GM19193 (cell line): ENCODE measurements at regions not wholly inside any gene's neighbourhood (a gene's known extent, or its start where the extent isn't known, plus 50 kb on each side); places are given as distances from the start of the nearest gene placed in this dataset.

Experiments
- POLR2A ChIP-seq: IDR thresholded peaks from 4 replicates; pipeline ENCODE4 v1.6.1; 2011; ENCODE audit not compliant: insufficient read depth, insufficient read length; ENCODE audit errors: extremely low read depth

DNA sequence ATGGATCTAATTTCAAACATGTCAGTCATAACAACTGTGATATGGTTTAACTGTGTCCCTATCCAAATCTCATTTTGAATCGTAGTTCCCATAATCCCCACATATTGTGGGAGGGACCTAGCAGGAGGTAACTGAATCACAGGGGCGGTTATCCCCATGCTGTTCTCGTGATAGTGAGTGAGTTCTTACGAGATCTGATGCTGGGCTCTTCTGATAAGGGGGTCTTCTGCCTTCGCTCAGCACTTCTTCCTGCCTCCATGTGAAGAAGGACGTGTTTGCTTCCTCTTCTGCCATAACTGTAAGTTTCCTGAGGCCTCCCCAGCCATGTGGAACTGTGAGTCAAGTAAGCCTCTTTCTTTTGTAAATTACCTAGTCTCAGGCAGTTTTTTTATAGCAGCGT is 138.0 kb upstream of the PCGF5 start:
- no peak for TF ChIP-seq POLR2A

DNA sequence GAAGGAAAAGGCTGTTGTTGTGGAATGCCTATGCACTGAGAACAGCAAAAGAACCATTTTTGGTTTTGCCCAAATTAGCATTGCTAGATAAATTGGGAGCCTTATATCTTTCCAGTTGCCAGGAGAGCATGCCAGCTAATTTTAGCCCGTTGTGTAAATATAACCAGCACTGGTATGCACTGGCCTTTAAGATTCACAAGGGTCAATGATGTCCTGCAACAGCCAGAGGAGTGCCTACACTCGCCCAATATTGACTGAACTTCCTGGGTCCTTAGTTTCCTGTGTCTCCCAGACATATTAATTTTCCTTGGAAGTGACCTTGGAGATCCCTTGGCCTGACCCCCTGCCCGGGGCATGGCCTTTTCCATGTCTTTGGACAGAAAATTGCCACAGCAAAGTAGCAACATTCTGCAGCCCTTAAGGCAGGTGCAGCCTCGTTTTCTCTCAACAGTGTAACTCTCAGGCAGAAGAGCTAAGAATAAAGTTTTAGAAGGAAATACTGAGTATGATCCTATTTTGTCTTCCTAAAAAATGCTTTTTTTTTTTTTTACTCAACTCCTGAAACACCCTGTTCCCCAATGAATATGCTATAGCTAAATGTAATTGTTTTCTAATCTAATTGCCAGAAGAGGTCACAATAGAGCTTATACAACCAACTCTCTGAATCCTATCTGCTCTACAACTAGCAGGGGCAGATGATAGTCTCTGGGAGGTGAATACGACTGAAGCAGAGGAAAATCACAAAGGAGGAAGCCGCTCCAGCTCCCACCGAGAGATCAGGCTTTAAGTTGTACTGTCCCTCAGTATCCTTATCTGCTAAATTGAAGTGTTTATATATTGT is 131.9 kb upstream of the PCGF5 start:
- TF ChIP-seq POLR2A: no peak

DNA sequence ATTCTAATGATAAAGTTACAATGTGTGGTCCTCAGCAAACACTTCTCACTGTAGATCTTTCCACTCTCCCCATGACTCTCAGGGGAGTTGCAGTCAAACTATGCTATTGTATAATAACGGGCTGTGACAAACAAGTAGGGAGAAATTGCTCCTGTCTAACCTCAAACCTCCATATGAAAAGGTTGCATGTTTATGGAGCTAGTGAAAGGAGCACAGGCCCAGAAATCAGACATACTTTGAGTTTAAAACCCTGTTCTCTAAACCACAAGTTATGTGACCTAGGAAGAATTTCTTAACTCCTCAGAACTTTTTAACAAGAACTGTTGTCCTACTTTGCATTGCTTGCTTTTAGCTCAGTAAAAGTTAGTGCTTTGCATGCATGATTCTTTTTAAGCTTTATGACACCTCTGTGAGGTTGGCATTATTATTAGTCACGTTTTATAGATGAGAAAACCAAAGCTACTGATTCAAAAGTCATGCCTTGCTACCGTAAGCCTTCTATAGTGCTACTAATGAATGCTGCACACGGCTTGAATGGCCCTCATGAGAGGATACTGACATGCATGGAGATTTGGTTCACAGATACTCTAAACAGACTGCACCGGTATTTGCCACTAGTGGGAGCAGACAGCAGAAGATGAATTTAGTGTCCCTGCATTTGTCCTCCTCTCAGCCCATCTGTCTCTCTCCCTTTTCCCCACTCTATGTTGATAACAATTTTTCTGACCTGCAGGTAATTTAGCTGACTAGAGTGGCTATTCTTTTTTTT is 129.5 kb upstream of the PCGF5 start:
- no peak for TF ChIP-seq POLR2A

DNA sequence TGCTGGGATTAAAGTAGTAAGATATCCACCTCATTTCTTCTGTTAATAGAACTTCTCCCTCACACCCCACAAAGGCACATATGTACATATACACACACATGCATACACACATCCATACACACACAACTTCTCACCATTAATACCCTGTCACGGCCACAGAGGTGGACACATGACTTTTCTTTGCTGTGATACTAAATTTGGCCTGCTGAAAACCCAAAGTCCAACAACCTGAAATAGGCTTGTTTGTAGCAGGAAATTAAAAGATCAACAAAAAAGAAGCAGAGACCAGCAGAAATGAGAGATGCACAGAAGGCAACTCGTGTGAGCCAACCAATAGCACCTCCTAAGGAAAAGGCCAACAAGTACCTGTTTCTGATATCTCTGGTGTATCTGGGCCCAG is 128.7 kb upstream of the PCGF5 start:
- TF ChIP-seq POLR2A: no peak

DNA sequence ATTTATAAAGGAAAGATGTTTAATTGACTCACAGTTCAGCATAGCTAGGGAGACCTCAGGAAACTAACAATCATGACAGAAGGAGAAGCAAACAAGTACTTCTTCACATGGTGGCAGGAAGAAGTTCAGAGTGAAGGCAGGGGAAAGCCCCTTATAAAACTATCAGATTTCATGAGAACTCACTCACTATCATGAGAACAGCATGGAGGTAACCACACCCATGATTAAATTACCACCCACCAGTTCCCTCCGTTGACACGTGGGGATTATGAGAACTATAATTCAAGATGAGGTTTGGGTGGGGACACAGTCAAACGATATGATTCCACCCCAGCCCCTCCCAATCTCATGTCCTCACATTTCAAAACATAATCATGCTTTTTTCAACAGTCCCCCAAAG is 124.2 kb upstream of the PCGF5 start:
- TF ChIP-seq POLR2A: no peak

DNA sequence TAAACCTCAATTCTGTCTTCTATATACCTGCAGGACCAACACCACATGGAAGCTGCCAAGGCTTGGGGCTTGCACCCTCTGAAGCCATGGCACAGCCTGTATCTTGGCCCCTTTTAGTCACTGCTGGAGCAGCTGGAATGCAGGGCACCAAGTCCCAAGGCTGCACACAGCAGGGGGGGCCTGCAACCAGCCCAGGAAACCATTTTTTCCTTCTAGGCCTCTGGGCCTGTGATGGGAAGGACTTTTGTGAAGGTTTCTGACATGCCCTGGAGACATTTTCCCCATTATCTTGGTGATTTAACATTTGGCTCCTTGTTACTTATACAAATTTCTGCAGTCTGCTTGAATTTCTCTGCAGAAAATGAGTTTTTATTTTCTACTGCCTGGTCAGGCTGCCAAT is 123.2 kb upstream of the PCGF5 start:
- no peak for TF ChIP-seq POLR2A

DNA sequence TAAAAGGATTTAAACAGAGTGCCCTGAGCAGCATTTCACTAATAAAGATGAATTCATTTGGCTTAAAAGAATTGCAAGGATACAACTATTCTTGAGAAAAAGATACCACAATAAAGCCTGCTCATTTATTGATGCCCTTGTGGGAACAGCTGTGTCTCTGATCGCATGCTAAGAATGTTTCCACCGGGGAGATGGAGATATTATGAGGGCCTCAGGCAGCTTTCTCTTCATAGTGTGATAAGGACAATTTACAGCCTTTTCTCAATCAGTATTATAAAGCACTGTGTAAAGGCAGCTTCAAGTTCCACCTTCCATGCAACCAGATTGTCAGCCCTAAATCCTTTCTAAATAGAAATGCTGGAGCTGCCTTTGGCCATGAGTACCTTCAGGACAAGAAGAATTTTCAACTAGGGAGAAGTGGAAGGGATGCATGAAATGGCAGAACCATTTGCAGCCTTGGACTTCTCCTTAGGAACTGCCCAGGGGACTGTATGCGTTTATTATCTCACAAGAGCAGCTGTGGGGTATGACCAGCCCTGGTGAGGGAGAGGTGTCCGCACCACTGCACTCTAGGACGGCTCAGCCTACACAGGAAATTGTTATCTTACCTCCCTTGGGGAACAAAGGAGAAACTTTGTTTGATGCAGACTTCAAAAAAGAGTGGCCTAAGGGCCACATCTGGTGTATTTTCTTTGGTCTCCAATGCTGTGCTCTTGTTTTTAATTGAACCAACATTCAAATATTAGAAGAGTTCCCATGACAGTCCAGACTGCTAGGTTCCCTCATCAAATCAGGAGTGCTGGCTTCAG is 116.9 kb upstream of the PCGF5 start:
- TF ChIP-seq POLR2A: no peak

DNA sequence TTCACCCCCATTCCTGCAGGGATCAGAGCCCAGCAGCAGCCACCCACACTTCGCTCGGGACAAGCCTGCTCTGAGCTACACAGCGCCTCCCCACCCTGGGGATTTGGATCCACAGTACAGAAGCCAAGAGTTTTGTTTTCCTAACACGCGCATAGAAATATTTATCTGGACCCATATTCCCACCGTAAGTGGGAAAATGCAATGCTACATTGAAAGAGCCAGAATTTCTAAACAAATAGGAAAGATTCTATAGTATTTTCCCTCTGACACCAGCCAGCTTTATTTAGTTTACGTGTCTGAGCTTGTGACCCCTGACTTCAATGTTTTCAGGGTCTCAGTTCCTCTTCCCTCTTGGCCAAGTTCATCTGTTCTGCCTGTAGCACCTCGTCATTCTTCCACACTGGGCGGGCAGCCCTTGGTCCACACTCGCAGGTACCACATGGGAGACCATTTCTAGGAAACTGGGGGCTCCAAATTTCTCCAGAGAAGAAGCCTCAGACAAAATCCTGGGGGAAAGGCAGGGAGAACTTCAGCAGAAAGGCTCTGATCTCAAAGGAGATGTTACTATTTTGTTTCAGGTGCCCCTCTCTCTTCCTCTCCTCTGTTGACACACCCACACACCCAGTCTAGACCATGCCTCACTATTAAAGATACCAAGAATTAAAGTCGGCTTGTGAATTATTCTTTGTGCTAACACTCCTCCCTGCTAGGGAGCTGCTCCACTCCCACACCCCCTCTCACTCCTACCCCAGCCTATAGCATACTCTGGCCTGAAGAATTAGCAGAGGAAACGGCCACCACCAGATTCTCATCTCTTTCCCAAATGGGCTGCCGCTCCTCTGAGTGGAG is 116.0 kb upstream of the PCGF5 start:
- no peak for TF ChIP-seq POLR2A

DNA sequence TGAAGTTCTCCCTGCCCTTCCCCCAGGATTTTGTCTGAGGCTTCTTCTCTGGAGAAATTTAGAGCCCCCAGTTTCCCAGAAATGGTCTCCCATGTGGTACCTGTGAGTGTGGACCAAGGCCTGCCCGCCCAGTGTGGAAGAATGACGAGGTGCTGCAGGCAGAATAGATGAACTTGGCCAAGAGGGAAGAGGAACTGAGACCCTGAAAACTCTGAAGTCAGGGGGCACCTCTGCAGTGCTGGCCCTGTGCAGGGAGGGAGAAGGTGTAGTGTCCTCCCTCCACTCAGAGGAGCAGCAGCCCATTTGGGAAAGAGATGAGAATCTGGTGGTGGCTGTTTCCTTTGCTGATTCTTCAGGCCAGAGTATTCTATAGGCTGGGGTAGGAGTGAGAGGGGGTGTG is 115.2 kb upstream of the PCGF5 start:
- no peak for TF ChIP-seq POLR2A

DNA sequence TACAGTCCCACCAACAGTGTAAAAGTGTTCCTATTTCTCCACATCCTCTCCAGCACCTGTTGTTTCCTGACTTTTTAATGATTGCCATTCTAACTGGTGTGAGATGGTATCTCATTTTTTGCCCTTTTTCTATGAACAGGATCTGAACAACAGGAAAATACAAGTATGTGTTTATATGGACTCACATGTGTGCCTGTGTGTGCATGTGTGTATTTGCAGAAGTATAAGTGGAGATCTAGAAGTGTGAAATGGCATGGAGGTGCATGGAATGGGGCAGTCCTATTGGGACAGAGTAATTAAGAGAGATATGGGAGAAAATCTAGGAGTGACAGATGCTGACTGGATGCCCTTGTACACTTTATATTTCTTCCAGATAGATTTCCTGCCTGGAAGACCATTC is 111.6 kb upstream of the PCGF5 start:
- no peak for TF ChIP-seq POLR2A

DNA sequence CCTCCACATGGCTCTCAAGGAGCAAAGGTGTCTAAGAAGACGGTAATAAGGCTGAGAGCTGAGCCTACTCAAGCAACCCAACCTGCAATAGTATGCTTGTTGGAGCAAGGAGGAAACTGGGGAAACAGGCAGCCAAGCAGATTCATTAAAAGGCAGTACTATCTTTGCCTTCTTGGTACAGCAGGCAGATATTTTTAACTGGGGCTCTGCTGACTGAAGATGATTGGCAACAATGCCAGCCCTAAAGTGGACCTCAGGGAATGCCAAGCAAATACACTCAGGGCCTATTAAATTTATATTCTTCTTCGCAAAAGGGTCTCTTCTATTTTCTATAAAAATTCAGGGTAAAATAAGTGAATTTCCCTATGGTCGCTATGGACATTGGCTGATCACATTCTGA is 109.4 kb upstream of the PCGF5 start:
- no peak for TF ChIP-seq POLR2A

DNA sequence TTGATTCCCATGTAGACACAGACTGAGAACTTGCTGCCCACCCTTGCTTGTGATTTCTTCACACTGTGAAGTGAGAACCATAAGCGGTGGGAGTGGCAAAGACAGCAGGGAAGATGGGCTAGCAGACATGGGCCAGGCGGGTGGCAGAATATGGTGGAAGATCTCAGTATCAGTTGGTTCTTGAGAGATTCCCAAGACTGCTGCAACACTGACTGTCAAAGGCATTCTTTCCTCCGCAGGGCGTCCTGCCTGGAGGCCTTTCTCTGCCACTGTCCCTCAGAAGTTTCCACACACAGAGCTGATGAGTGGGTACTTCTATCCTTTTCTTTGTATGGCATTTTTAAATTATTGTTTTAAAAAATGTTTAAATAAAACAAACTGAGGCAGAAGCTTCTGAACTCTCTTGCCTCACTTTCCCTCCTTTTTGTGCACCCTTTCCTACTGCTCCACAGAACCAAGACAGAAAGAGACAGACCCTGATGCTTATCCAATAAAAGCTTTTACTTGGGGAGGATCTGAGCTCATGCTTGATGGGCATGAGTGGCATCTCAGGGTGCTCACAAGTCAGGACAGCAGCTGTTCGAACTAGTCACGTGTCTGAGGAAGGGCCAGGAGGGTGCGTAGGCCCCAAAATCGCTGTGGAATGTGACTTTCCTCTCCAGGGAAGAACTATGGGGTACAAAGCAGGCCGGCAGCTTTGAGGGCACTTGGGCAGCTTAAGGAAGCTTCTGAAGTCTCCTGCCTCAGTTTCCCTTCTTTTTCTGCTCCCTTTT is 104.7 kb upstream of the PCGF5 start:
- no peak for TF ChIP-seq POLR2A

DNA sequence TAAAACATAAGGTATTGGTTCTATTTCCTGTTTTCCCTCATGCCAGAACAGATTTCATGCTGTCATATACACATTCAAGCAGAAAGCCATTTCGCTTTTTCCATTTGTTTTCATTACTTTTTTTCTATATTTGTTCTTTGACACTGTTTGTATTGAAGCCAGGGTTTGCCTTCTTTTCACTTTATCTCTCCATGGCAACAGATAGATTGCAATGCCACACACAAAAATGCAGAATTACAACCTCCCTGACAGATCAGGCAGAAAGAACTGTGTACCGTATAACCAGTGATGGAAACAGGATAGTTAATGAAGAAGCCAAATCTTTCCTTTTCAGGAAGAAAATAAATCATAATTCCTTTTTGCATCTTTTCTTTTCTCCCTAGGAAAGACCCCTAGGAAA is 103.0 kb upstream of the PCGF5 start:
- TF ChIP-seq POLR2A: no peak

DNA sequence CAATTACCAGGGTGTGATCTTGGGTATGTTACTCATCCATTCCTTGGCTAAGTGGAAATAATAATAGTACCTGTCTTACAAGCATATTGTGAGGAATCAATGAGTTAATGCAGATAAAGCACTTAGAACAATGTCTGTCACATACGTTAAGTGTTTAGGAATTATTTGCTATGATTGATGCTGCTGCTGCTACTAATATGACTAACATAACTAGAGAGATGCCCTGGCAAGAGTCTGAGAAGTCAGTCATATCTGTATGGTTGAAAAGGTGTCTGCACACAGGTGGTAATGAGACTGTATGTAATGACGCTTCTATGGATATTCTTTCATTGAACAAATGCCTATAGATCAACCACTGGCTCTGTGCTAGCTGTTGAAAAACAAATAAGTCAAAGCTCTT is 100.1 kb upstream of the PCGF5 start:
- no peak for TF ChIP-seq POLR2A
